Smooth muscle cell (in vitro differentiated cells): ENCODE measurements at regions not wholly inside any gene's neighbourhood (a gene's known extent, or its start where the extent isn't known, plus 50 kb on each side); places are given as distances from the start of the nearest gene placed in this dataset.
A peak's percentile ranks its signal among the peaks of the same experiment; 100 is the strongest.

Experiments
- DNase-seq: peaks from one replicate; lab custom pipeline; 2025; ENCODE audit not compliant: unreplicated experiment; lab: John Stamatoyannopoulos, UW
- H2AFZ ChIP-seq: fragments of 200-600 bp; sonication (generic); 2 replicates; pipeline ENCODE4 v1.6.0; 2016; ENCODE audit warnings: antibody characterized with exemption, low read depth, mild to moderate bottlenecking
- H3F3A ChIP-seq: fragments of 200-600 bp; sonication (generic); 2 replicates; pipeline ENCODE4 v1.6.0; 2017; ENCODE audit warnings: antibody characterized with exemption, low read depth
- H3K27ac ChIP-seq: fragments of 200-600 bp; sonication (generic); 2 replicates; pipeline ENCODE4 v1.5.1; 2016; ENCODE audit warnings: low read depth, mild to moderate bottlenecking
- H3K27me3 ChIP-seq: fragments of 200-600 bp; sonication (generic); 2 replicates; pipeline ENCODE4 v1.6.1; 2016; ENCODE audit warnings: low read depth, mild to moderate bottlenecking
- H3K36me3 ChIP-seq: fragments of 200-600 bp; sonication (generic); 2 replicates; pipeline ENCODE4 v1.5.1; 2016; ENCODE audit warnings: low read depth
- H3K4me1 ChIP-seq: fragments of 200-600 bp; sonication (generic); 2 replicates; pipeline ENCODE4 v1.5.1; 2016; ENCODE audit warnings: low read depth
- H3K4me2 ChIP-seq: fragments of 200-600 bp; sonication (generic); 2 replicates; pipeline ENCODE4 v1.6.0; 2016; ENCODE audit warnings: mild to moderate bottlenecking
- H3K4me3 ChIP-seq: fragments of 200-600 bp; sonication (generic); 2 replicates; pipeline ENCODE4 v1.5.1; 2016; ENCODE audit warnings: mild to moderate bottlenecking
- H3K79me2 ChIP-seq: fragments of 200-600 bp; sonication (generic); 2 replicates; pipeline ENCODE4 v1.6.0; 2016; ENCODE audit warnings: low read depth, mild to moderate bottlenecking
- H3K9ac ChIP-seq: fragments of 200-600 bp; sonication (generic); 2 replicates; pipeline ENCODE4 v1.6.0; 2016; ENCODE audit warnings: low read depth
- H3K9me3 ChIP-seq: fragments of 200-600 bp; sonication (generic); replicated peaks from 2 replicates; pipeline ENCODE4 v1.5.1; 2016; ENCODE audit warnings: low read depth
- H4K20me1 ChIP-seq: fragments of 200-600 bp; sonication (generic); 2 replicates; pipeline ENCODE4 v1.6.0; 2016; ENCODE audit warnings: low read depth
- WGBS: methylation state at CpG from one replicate; pipeline ENCODE4 v1.1.7; 2016; ENCODE audit warnings: low lambda C conversion rate; 5-methylcytosine and 5-hydroxymethylcytosine counted together
- TF ChIP-seq, protein P1 (sequence below): fragments of 200-600 bp; sonication (generic); IDR thresholded peaks from 2 replicates; pipeline ENCODE4 v1.5.1; 2017; ENCODE audit warnings: borderline replicate concordance, mild to moderate bottlenecking, antibody characterized with exemption; ENCODE audit not compliant: insufficient read depth, poor library complexity, severe bottlenecking

DNA sequence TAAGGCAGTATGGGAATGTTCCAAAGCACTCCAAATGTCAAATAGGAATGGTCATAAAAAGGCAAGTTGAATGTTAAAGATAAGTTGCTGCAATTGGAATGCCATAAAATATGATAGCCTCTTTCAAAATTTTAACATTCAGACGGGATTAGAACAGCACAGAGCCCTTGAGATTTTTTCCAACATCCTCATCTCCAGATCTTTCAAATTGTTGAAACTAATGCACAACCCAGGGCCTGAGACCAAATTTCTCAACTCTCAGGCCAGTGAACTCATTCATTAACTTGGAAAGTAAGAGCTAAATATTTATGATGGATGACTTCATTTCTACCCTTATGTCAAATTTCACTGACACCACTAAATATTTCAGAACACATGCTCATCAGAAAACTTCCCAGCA, 346.5 kb upstream of the XYLT1 start:
- 57% methylated on average over 1 of the region's 1 CpG for WGBS
- no peaks in the 10 kb centered on the region for H4K20me1 ChIP-seq
- DNase-seq = no peak

DNA sequence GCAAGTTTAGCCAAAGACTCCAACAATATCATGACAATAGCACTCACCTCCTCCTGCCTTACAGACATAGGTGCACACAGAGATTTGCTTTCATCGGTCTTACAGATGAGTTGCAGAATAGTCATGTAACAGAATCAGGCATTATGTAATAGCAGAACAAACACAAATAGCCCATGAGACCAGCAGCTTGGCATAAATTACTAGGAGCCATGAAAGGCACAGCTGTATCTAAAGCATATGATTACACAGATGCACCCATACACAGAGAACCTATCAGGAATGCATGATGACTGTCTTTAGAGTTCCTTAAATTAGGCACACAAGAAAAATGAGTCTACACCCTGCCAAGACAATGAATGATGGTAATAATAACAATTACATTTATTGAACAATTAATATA, 342.0 kb upstream of the XYLT1 start:
- Histone ChIP-seq H3K4me2 (no peak overlapping the region), H4K20me1 (no peaks in the 10 kb centered on the region), H3K27ac (no peak overlapping the region), H3K79me2 (no peaks in the 10 kb centered on the region), H3K27me3 (no peaks in the 10 kb centered on the region), H3K4me3 (no peak overlapping the region), H3K9ac (no peak overlapping the region), H3F3A (no peaks in the 10 kb centered on the region), H2AFZ (no peak overlapping the region), H3K9me3 (no peaks in the 10 kb centered on the region), H3K36me3 (no peaks in the 10 kb centered on the region), H3K4me1 (no peaks in the 10 kb centered on the region)
- TF ChIP-seq, protein P1, sequence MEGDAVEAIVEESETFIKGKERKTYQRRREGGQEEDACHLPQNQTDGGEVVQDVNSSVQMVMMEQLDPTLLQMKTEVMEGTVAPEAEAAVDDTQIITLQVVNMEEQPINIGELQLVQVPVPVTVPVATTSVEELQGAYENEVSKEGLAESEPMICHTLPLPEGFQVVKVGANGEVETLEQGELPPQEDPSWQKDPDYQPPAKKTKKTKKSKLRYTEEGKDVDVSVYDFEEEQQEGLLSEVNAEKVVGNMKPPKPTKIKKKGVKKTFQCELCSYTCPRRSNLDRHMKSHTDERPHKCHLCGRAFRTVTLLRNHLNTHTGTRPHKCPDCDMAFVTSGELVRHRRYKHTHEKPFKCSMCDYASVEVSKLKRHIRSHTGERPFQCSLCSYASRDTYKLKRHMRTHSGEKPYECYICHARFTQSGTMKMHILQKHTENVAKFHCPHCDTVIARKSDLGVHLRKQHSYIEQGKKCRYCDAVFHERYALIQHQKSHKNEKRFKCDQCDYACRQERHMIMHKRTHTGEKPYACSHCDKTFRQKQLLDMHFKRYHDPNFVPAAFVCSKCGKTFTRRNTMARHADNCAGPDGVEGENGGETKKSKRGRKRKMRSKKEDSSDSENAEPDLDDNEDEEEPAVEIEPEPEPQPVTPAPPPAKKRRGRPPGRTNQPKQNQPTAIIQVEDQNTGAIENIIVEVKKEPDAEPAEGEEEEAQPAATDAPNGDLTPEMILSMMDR = no peak
- no peak for DNase-seq
- 91% methylated on average over 1 of the region's 1 CpG for WGBS

More for the DNA sequence above, 346.5 kb upstream of the XYLT1 start:
- H3K79me2 ChIP-seq = no peaks in the 10 kb centered on the region
- H3F3A ChIP-seq = no peaks in the 10 kb centered on the region
- no peak overlapping the region for H3K4me2 ChIP-seq
- H2AFZ ChIP-seq = no peak overlapping the region
- no peak overlapping the region for H3K4me3 ChIP-seq
- no peaks in the 10 kb centered on the region for H3K36me3 ChIP-seq
- TF ChIP-seq, protein P1 = no peak
- no peak overlapping the region for H3K27ac ChIP-seq
- H3K9ac ChIP-seq = no peak overlapping the region
- H3K9me3 ChIP-seq = no peaks in the 10 kb centered on the region
- H3K4me1 ChIP-seq = no peaks in the 10 kb centered on the region
- no peaks in the 10 kb centered on the region for H3K27me3 ChIP-seq

DNA sequence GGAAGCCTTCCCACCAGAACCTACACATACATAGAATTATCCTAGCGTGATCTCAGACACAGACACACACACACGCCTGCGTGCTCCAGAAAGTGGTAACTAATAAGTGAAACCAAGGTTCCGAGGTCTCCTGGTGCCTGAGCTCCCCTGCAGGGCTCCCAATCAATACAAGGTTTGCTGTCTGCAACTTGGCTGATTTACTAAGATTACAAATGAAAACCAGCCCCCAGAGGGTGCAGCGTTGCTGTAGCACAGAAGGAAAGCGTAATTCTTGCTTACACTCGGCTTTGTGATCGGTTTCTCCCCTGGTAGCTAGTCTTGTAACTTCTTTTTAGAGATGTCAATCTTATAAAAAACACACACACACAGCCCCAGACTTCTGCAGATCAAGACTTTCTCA, 334.1 kb upstream of the XYLT1 start:
- DNase-seq = no peak
- no peaks in the 10 kb centered on the region for H3F3A ChIP-seq
- H3K9ac ChIP-seq = no peak overlapping the region
- H2AFZ ChIP-seq = no peak overlapping the region
- H3K27me3 ChIP-seq = no peaks in the 10 kb centered on the region
- H3K79me2 ChIP-seq = no peaks in the 10 kb centered on the region
- peak overlapping the region; percentile 15 for H3K27ac ChIP-seq
- TF ChIP-seq, protein P1 = no peak
- no peaks in the 10 kb centered on the region for H3K36me3 ChIP-seq
- no peaks in the 10 kb centered on the region for H4K20me1 ChIP-seq
- H3K4me1 ChIP-seq = peaks cover 5% of the 10 kb centered on the region
- no peak overlapping the region for H3K4me3 ChIP-seq
- no peak overlapping the region for H3K4me2 ChIP-seq
- 76% methylated on average over 8 of the region's 8 CpGs for WGBS
- H3K9me3 ChIP-seq = no peaks in the 10 kb centered on the region

DNA sequence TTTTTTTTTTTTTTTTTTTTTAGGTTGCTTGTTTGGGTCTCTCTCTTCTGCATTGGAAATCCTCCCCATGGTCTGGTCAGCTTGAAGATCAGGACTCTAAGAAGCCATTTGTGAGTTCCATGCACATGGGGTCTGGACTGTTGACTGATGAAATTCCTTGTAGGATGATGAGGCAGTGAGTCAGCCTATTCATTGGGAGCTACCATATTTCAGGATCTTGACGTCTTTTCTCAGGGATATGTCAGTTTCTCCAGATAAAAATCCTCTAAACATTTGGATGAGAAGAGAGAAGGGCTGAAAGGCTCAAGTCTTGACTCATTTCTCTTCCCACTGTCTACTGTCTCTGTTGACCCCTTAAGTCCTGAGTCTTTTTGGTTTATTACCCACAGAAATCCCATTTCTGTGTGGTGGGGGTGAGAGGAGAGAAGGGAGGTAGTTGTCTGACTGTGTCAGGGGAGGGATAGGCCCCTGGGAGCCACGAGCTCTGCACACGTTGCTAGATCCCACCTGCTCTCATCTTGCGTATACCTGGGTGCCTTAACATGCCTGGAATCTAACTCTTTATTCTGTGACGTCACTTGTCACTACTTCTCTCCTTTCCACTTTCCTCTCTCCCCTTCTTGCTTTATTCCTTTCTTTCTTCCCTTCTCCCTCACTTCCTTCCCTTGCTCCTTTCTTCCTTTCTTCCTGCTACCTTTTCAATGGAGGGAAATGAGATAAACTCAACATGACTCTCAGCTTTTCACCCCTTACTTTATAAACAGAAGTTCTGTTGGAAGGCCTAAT, 333.1 kb upstream of the XYLT1 start:
- Histone ChIP-seq H3K79me2 (no peaks in the 10 kb centered on the region), H3F3A (no peaks in the 10 kb centered on the region), H3K4me2 (no peak overlapping the region), H4K20me1 (no peaks in the 10 kb centered on the region), H3K27me3 (no peaks in the 10 kb centered on the region), H3K4me3 (no peak overlapping the region), H3K27ac (peak overlapping the region; percentile 79), H2AFZ (no peak overlapping the region), H3K4me1 (peaks cover 5% of the 10 kb centered on the region), H3K9ac (no peak overlapping the region), H3K9me3 (no peaks in the 10 kb centered on the region), H3K36me3 (no peaks in the 10 kb centered on the region)
- no peak for DNase-seq
- TF ChIP-seq, protein P1 = no peak
- 50% methylated on average over 5 of the region's 5 CpGs for WGBS
